Upper lobe of left lung (tissue), 6 donors: ENCODE measurements at regions not wholly inside any gene's neighbourhood (a gene's known extent, or its start where the extent isn't known, plus 50 kb on each side); places are given as distances from the start of the nearest gene placed in this dataset.

ENCODE experiments used
- ATAC-seq, 2 donors: fragments of 200-7000 bp; cut with Tn5 transposase; one replicate each; pipeline ENCODE4 v1.9.1; 2022; ENCODE audit warnings: mild to moderate bottlenecking in 2 of 2, moderate library complexity in 2 of 2; ENCODE audit not compliant: low FRiP score in 2 of 2
- DNase-seq, 2 donors: peaks; one replicate each; pipeline ENCODE4 v3.0.0-alpha.2; 2019 to 2020
- H3K27ac ChIP-seq, 4 donors: fragments of 200-600 bp; sonication (generic); one replicate each; pipeline ENCODE4 v1.5.1; 2016 to 2019
- H3K27me3 ChIP-seq, 4 donors: fragments of 200-600 bp; sonication (generic); one replicate each; pipeline ENCODE4 v1.5.1; 2017 to 2019
- H3K36me3 ChIP-seq, 4 donors: fragments of 200-600 bp; sonication (generic); one replicate each; pipeline ENCODE4 v1.5.1; 2016 to 2019
- H3K4me1 ChIP-seq, 4 donors: fragments of 200-600 bp; sonication (generic); one replicate each; pipeline ENCODE4 v1.5.1; 2018 to 2019
- H3K4me3 ChIP-seq, 4 donors: fragments of 200-600 bp; sonication (generic); one replicate each; pipeline ENCODE4 v1.5.1; 2017 to 2019; ENCODE audit warnings: mild to moderate bottlenecking in 2 of 4, moderate library complexity in 1 of 4
- H3K9me3 ChIP-seq, 4 donors: fragments of 200-600 bp; sonication (generic); one replicate each; pipeline ENCODE4 v1.5.1; 2018 to 2019
- CTCF ChIP-seq, 6 experiments: fragments of 450-650 bp in 4 of 6; fragments of 200-600 bp in 2 of 6; sonication (generic) in 2 of 6; IDR thresholded peaks; one replicate each; pipeline ENCODE4 v1.5.1; 2016 to 2019; ENCODE audit warnings: antibody characterized with exemption in 6 of 6
- EP300 ChIP-seq, 4 donors: sonication (generic); formaldehyde crosslinking; IDR thresholded peaks; one replicate each; pipeline ENCODE4 v1.5.1; 2017; ENCODE audit warnings: antibody characterized with exemption in 4 of 4, control low read depth in 2 of 4
- POLR2A ChIP-seq, 4 donors: fragments of 450-650 bp; IDR thresholded peaks; one replicate each; pipeline ENCODE4 v1.5.1; 2016 to 2017; ENCODE audit warnings: antibody characterized with exemption in 4 of 4, mild to moderate bottlenecking in 2 of 4
- POLR2AphosphoS5 ChIP-seq, 2 donors: sonication (generic); formaldehyde crosslinking; IDR thresholded peaks; one replicate each; pipeline ENCODE4 v1.5.1; 2017; ENCODE audit warnings: antibody characterized with exemption in 2 of 2
- WGBS, 2 donors: methylation state at CpG; one replicate each; pipeline ENCODE4 v1.1.5; 2017 to 2018; 5-methylcytosine and 5-hydroxymethylcytosine counted together
- donor health status: DM: no; HTN: no; CAD: no; lungs with moderate emphysema.
- donor health status: DM: no; HTN: yes; CAD: no; lungs with severe emphysema.

GRCh38 chr5:127999909-128000308, 83.7 kb upstream of the SLC12A2 start:
- no peak for TF ChIP-seq EP300 (IDR thresholded peaks at IDR 0.05)
- TF ChIP-seq POLR2A (IDR thresholded peaks at IDR 0.05) = no peak
- no peak for TF ChIP-seq CTCF (IDR thresholded peaks at IDR 0.05)
- no peak for TF ChIP-seq POLR2AphosphoS5 (IDR thresholded peaks at IDR 0.05)
- DNase-seq (no peak), ATAC-seq (no peak)
- Histone ChIP-seq H3K4me1 (no peaks in the 10 kb centered on the region), H3K27ac (no peak overlapping the region), H3K4me3 (no peak overlapping the region), H3K27me3 (no peaks in the 10 kb centered on the region), H3K36me3 (no peaks in the 10 kb centered on the region), H3K9me3 (no peaks in the 10 kb centered on the region)
- 67 to 91% methylated on average over 1 of the region's 1 CpG for WGBS, 2 donors

GRCh38 chr5:128002425-128002824, 81.1 kb upstream of the SLC12A2 start:
- no peak for DNase-seq
- TF ChIP-seq EP300 (IDR thresholded peaks at IDR 0.05) (no peak), POLR2A (IDR thresholded peaks at IDR 0.05) (no peak), CTCF (IDR thresholded peaks at IDR 0.05) (no peak), POLR2AphosphoS5 (IDR thresholded peaks at IDR 0.05) (no peak)
- H3K4me1 ChIP-seq = no peaks in the 10 kb centered on the region
- no peaks in the 10 kb centered on the region for H3K27me3 ChIP-seq
- no peak overlapping the region for H3K4me3 ChIP-seq
- 80 to 88% methylated on average over 4 to 5 of the region's 5 CpGs for WGBS, 2 donors
- no peaks in the 10 kb centered on the region for H3K9me3 ChIP-seq
- no peaks in the 10 kb centered on the region for H3K36me3 ChIP-seq
- no peak for ATAC-seq
- H3K27ac ChIP-seq = no peak overlapping the region

- Histone ChIP-seq H3K9me3 (no peaks in the 10 kb centered on the region), H3K4me1 (no peaks in the 10 kb centered on the region), H3K27ac (no peak overlapping the region), H3K27me3 (no peaks in the 10 kb centered on the region), H3K4me3 (no peak overlapping the region), H3K36me3 (no peaks in the 10 kb centered on the region)
- DNase-seq (no peak), ATAC-seq (no peak)
- WGBS, 2 donors = 74 to 81% methylated on average over 2 of the region's 2 CpGs
- TF ChIP-seq EP300 (IDR thresholded peaks at IDR 0.05) = no peak
- no peak for TF ChIP-seq POLR2A (IDR thresholded peaks at IDR 0.05)
- no peak for TF ChIP-seq POLR2AphosphoS5 (IDR thresholded peaks at IDR 0.05)
- no peak for TF ChIP-seq CTCF (IDR thresholded peaks at IDR 0.05)
Measured at GRCh38 chr5:128007939-128008338, 75.6 kb upstream of the SLC12A2 start.

GRCh38 chr5:128009403-128009802, 74.2 kb upstream of the SLC12A2 start:
- Histone ChIP-seq H3K4me1 (no peaks in the 10 kb centered on the region), H3K27ac (no peak overlapping the region), H3K27me3 (no peaks in the 10 kb centered on the region), H3K4me3 (no peak overlapping the region), H3K9me3 (no peaks in the 10 kb centered on the region), H3K36me3 (no peaks in the 10 kb centered on the region)
- no peak for DNase-seq
- no peak for ATAC-seq
- TF ChIP-seq POLR2AphosphoS5 (IDR thresholded peaks at IDR 0.05) (no peak), EP300 (IDR thresholded peaks at IDR 0.05) (no peak), POLR2A (IDR thresholded peaks at IDR 0.05) (no peak), CTCF (IDR thresholded peaks at IDR 0.05) (no peak)

- Histone ChIP-seq H3K4me3 (no peak overlapping the region), H3K27ac (no peak overlapping the region), H3K36me3 (no peaks in the 10 kb centered on the region), H3K9me3 (no peaks in the 10 kb centered on the region), H3K4me1 (no peaks in the 10 kb centered on the region), H3K27me3 (no peaks in the 10 kb centered on the region)
- ATAC-seq = no peak
- TF ChIP-seq EP300 (IDR thresholded peaks at IDR 0.05) = no peak
- no peak for TF ChIP-seq POLR2A (IDR thresholded peaks at IDR 0.05)
- no peak for TF ChIP-seq POLR2AphosphoS5 (IDR thresholded peaks at IDR 0.05)
- no peak for TF ChIP-seq CTCF (IDR thresholded peaks at IDR 0.05)
- DNase-seq = no peak
Measured at GRCh38 chr5:128011339-128011738, 72.2 kb upstream of the SLC12A2 start.
